Esophagus muscularis mucosa (tissue), 4 donors: ENCODE measurements at regions not wholly inside any gene's neighbourhood (a gene's known extent, or its start where the extent isn't known, plus 50 kb on each side); places are given as distances from the start of the nearest gene placed in this dataset.

ENCODE experiments used
- DNase-seq: peaks from one replicate; pipeline ENCODE4 v3.0.0-alpha.2; 2017; ENCODE audit errors: extremely low spot score
- H3K27ac ChIP-seq, 4 donors: fragments of 200-600 bp; sonication (generic); replicated peaks in 1 of 4; 1 replicate in 3 of 4; 2 replicates in 1 of 4; pipeline ENCODE4 v1.5.1; 2016 to 2019; ENCODE audit warnings: mild to moderate bottlenecking in 1 of 4
- H3K27me3 ChIP-seq, 4 donors: fragments of 200-600 bp; sonication (generic); one replicate each; pipeline versions ENCODE4 v1.5.1 to v1.6.0; 2016 to 2019
- H3K36me3 ChIP-seq, 4 donors: fragments of 200-600 bp; sonication (generic); one replicate each; pipeline ENCODE4 v1.5.1; 2016 to 2019
- H3K4me1 ChIP-seq, 4 donors: fragments of 200-600 bp; sonication (generic); one replicate each; pipeline ENCODE4 v1.5.1; 2016 to 2019
- H3K4me3 ChIP-seq, 4 donors: fragments of 200-600 bp; sonication (generic); 1 replicate in 2 of 4; 2 replicates in 2 of 4; pipeline ENCODE4 v1.5.1; 2016 to 2019; ENCODE audit warnings: mild to moderate bottlenecking in 4 of 4, moderate library complexity in 1 of 4
- H3K9me3 ChIP-seq, 4 donors: fragments of 200-600 bp; sonication (generic); 1 replicate in 3 of 4; 2 replicates in 1 of 4; pipeline ENCODE4 v1.5.1; 2016 to 2019
- CTCF ChIP-seq, 3 experiments: fragments of 200-600 bp in 2 of 3; fragments of 450-650 bp in 1 of 3; sonication (generic) in 2 of 3; IDR thresholded peaks; one replicate each; pipeline ENCODE4 v1.5.1; 2017 to 2019; ENCODE audit warnings: antibody characterized with exemption in 3 of 3, mild to moderate bottlenecking in 2 of 3, moderate library complexity in 1 of 3
- EP300 ChIP-seq: sonication (generic); formaldehyde crosslinking; IDR thresholded peaks from one replicate; pipeline ENCODE4 v1.6.1; 2017; ENCODE audit warnings: antibody characterized with exemption
- POLR2A ChIP-seq: fragments of 450-650 bp; IDR thresholded peaks from one replicate; pipeline ENCODE4 v1.6.1; 2017; ENCODE audit warnings: antibody characterized with exemption, moderate library complexity, mild to moderate bottlenecking, low read depth
- POLR2AphosphoS5 ChIP-seq, 2 donors: sonication (generic); formaldehyde crosslinking; IDR thresholded peaks; one replicate each; pipeline ENCODE4 v1.6.1; 2017; ENCODE audit warnings: antibody characterized with exemption in 2 of 2
- WGBS: methylation state at CpG from one replicate; pipeline ENCODE4 v1.1.5; 2018; 5-methylcytosine and 5-hydroxymethylcytosine counted together
- intact Hi-C: fragments of 100-400 bp; cut with DNase I; formaldehyde crosslinking; loops from one replicate; pipeline ENCODE4 v1.15.1; 2023

GRCh38 chr13:26988059-26988769, 183.4 kb downstream of the USP12 start:
- H3K27me3 ChIP-seq: no peaks in the 10 kb centered on the region
- intact Hi-C loops: loop anchor here (5.0 kb wide), 2 partner anchors 184 to 294 kb away; partner anchors contain the start of gene USP12
- H3K4me3 ChIP-seq: no peak overlapping the region
- TF ChIP-seq EP300 (no peak), POLR2A (no peak), CTCF (IDR thresholded peaks at IDR 0.05) (no peak)
- 72% methylated on average over 6 of the region's 6 CpGs for WGBS
- peak overlapping the region in 2 of 4 donors; percentile 46 to 85 for H3K27ac ChIP-seq
- DNase-seq: no peak
- H3K9me3 ChIP-seq: no peaks in the 10 kb centered on the region
- peaks cover 31 to 81% (median 81%) of the 10 kb centered on the region in 4 donors for H3K4me1 ChIP-seq
- H3K36me3 ChIP-seq: no peaks in the 10 kb centered on the region

DNA sequence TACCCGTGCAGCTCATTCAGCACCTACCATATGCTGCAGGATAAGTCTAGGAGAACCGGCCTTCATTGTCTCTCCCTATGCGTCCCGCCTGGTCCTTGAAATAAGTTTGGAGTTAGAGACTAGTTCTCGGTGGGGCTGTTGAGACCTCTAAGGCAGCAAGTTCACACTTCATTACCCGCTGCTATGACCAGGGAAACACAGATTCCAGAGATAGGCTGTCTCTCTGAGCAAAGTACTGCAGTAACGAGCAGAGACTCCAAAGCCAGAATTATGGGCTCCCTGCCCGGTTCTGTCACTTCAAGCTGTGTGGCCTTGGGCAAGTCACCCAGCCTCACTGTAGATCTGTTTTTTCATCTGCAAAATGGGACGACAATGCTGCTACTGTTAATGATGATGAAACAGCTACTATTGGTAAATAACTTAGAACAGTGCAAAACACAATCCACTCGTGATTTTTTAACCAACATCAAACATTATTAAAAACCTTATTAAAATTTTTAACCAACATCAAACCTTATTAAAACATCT, 184.1 kb downstream of the USP12 start:
- Histone ChIP-seq H3K27me3 (no peaks in the 10 kb centered on the region), H3K27ac (peak overlapping the region in 1 of 4 donors; percentile 33), H3K4me1 (peaks cover 27 to 80% (median 77%) of the 10 kb centered on the region in 4 donors), H3K9me3 (no peaks in the 10 kb centered on the region), H3K4me3 (no peak overlapping the region), H3K36me3 (no peaks in the 10 kb centered on the region)
- no peak for TF ChIP-seq POLR2A
- no peak for TF ChIP-seq CTCF (IDR thresholded peaks at IDR 0.05)
- no peak for TF ChIP-seq POLR2AphosphoS5 (IDR thresholded peaks at IDR 0.05)
- DNase-seq: no peak
- intact Hi-C loops: loop anchor here (5.0 kb wide), 2 partner anchors 185 to 295 kb away; partner anchors contain the start of gene USP12
- WGBS: 81% methylated on average over 10 of the region's 10 CpGs

GRCh38 chr13:26985285-26985878, 186.2 kb downstream of the USP12 start:
- 7% methylated on average over 6 of the region's 6 CpGs for WGBS
- intact Hi-C loops: loop anchor here (1.0 to 5.0 kb wide), 3 partner anchors 187 to 374 kb away; partner anchors contain the start of gene USP12
- H3K27me3 ChIP-seq: no peaks in the 10 kb centered on the region
- peak overlapping the region; percentile 82 to 89 (median 89) for H3K27ac ChIP-seq
- DNase-seq: no peak
- H3K4me3 ChIP-seq: no peak overlapping the region
- TF ChIP-seq POLR2A (no peak), POLR2AphosphoS5 (IDR thresholded peaks at IDR 0.05) (peak in 1 of 2 donors; percentile 40), EP300 (no peak), CTCF (IDR thresholded peaks at IDR 0.05) (peak; percentile 74 to 88 (median 78))
- peaks cover 14 to 69% (median 60%) of the 10 kb centered on the region in 4 donors for H3K4me1 ChIP-seq
- H3K9me3 ChIP-seq: no peaks in the 10 kb centered on the region
- no peaks in the 10 kb centered on the region for H3K36me3 ChIP-seq

DNA sequence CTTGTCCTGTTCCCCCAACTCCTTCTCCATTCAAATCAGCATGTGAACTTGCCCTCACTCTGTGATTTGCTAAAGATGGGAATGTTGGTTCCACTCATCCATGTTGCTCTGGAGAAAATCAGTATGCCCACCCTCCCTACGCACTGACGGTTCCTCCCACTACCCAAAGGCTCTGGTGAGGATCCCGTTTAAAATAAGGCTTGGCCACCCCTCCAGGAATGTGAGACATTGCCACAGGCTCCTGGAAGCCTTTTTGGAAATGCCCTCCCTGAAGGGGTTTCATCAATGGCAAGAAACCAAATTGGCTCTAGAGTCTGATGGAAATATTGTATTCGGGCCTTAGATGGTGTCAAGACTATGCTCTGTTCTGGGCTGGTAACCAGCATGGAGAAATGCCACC, 187.3 kb downstream of the USP12 start:
- peak overlapping the region; percentile 82 to 89 (median 89) for H3K27ac ChIP-seq

More for the DNA sequence above, 187.3 kb downstream of the USP12 start:
- no peaks in the 10 kb centered on the region for H3K9me3 ChIP-seq
- 67% methylated on average over 4 of the region's 4 CpGs for WGBS
- no peaks in the 10 kb centered on the region for H3K27me3 ChIP-seq
- peaks cover 14 to 59% (median 50%) of the 10 kb centered on the region in 4 donors for H3K4me1 ChIP-seq
- H3K4me3 ChIP-seq: no peak overlapping the region
- no peak for DNase-seq
- intact Hi-C loops: no loop called here
- TF ChIP-seq POLR2AphosphoS5 (IDR thresholded peaks at IDR 0.05) (no peak), POLR2A (no peak), CTCF (IDR thresholded peaks at IDR 0.05) (no peak), EP300 (no peak)
- H3K36me3 ChIP-seq: no peaks in the 10 kb centered on the region
